Stimulated activated CD8-positive, alpha-beta memory T cell treated with anti-CD3 and anti-CD28 coated beads, Interleukin-12 subunit alpha, Interleukin-12 subunit beta, amount 100 ng/mL, for 1 hour (primary cell): ENCODE measurements at regions not wholly inside any gene's neighbourhood (a gene's known extent, or its start where the extent isn't known, plus 50 kb on each side); places are given as distances from the start of the nearest gene placed in this dataset.

ENCODE experiments used
- DNase-seq: peaks from one replicate; pipeline ENCODE4 v3.0.0-alpha.2; 2020; ENCODE audit warnings: low read depth

- DNase-seq = no peak
Measured at GRCh38 chr2:34387536-34387935, 788.4 kb upstream of the FAM98A start.

DNA sequence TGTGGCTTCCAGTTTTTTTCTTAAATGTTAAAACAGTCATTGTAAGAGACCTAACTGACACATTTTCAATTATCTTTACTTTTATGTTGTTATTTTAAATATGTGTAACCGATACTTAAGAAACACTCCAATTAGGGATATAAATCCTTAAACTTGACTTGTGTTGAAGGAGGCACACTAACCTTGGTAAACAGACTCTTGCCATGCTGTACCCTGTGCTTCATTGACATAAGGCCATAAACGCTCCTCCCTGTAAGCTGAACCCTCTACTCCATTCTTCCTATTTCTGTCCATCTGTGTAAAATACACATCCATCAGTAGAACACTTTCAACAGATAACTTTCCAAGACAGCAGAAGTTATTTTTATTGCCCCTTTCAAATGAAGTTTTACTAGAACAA, 780.5 kb upstream of the FAM98A start:
- DNase-seq = no peak

DNA sequence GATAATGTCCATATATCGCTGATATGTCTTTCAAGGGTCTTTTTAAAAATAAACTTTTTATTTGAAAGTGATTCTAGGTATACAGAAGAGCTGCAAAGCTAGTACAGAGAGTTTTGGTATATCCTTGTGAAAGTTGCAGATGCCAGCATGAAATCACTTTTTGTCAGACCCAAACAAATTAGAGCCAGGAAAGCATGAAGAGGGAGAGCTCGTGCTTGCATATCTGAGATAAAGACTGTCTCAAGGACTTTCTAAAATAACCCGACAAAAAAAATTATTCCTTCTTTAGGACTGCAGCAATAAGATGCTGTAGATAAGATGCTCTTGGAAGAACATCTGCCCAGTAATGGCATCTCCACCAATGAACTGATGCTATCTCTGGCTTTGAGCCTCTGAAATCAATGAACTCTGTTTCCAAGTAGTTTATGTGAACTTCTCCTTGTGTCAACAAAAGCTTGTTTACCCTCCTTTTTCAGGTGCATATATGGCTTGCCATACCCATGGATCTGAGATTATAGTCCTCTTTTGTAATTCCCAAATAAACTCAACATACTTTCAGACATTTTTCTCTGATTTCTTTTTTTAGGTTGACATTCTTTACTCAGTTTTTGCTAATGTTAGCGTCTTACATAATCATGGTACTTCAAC, 774.6 kb upstream of the FAM98A start:
- no peak for DNase-seq

GRCh38 chr2:34372967-34373366, 773.9 kb upstream of the FAM98A start:
- no peak for DNase-seq

GRCh38 chr2:34371711-34372110, 772.6 kb upstream of the FAM98A start:
- DNase-seq = no peak

GRCh38 chr2:34368304-34368703, 769.2 kb upstream of the FAM98A start:
- DNase-seq = no peak

DNA sequence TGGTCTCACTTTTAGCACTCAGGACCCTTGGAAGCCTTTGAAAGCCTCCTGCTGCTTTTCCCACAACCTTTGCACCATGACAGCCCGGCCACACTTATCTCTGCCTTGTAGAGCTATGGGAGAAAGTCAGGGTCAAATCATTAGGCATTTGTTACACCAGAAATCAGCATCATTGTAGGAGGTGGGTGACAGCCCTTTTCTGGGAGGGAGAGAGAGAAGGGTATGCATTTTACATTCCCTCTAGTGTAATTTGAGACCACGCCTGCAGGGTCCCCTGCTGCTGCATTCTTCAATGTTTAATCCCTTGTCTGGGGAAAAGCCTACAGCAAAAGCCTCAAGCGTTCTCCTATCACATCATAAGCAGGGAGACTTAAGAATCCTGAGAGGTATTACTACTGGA, 766.8 kb upstream of the FAM98A start:
- no peak for DNase-seq

DNA sequence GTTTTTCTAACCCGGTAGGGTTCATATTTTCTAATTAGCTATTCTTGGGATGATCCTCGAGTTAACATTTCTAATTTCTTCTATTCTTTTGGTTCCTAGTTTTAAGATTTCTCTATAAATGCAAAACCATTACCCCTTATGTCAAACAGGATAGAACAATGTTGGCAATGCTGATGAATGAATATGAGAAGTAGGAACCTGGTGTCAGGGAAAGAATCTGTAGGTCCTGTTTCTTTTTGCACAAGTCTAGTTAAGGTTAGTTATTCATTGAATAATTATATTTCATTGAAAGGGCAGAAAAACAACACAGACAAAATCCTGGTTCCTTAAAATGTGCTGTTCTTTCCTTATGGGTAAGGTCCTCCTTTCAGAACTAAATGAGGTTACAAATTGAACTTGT, 766.4 kb upstream of the FAM98A start:
- no peak for DNase-seq

DNA sequence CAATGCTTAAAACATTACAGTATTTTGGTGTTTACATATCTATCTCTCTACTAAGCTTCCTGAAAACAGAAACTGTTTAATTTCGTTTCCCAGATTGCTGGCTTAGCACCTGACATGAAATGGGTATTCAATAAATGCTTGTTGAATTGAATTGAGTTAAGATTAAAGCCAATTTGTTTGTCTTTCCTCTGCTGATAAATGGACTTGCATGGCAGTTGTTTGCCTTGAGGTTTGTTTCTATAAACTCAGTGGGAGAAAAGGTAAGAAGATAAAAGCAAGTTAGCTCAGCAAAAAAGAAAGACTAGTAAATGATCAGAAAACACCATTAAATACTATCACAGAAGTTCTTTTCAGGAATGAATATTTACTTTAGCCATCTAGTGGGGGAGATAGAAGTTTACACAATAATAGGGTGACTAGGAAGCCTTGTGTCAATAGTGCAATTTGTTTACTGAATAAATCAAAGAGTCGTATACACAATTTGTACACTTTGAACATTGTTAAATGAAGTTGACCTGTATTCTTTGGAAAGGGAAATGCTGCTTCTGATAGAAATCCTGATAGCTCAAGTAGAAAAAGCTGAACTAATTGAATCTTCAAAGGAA, 754.5 kb upstream of the FAM98A start:
- no peak for DNase-seq

DNA sequence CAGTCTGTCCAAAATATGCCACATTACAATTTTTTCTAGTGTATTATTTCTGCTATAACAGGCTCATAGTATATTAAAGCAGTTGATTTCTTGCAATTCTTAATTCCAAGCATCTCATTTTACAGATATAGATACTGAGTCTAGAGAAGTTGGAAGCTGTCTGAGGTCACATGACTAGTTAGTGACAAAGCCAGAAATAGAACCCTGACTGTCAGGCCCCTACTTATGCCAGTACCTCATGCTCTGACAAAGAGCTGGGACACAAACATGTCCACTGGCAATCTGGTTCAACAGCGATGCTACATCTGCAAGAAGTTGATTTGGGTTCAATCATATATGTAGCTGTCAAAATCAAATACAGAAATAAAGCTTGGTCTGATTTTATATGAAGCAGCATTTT, 750.4 kb upstream of the FAM98A start:
- no peak for DNase-seq

GRCh38 chr2:34345030-34345429, 745.9 kb upstream of the FAM98A start:
- DNase-seq = no peak

DNA sequence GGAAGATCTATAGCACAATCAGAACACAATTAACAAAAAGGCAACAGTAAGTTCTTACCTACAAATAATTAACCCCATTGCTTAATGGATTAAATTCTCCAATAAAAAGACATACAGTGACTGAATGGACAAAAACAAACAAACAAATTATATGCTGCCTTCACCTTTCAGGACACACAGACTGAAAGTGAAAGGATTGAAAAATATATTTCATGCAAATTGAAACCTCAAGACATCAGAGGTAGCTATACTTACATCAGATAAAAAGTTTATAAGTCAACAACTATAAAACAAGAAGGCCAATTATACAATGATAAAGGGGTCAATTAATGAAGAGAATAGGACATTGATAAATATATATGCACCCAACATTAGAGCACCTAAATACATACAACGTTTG, 741.2 kb upstream of the FAM98A start:
- no peak for DNase-seq

DNA sequence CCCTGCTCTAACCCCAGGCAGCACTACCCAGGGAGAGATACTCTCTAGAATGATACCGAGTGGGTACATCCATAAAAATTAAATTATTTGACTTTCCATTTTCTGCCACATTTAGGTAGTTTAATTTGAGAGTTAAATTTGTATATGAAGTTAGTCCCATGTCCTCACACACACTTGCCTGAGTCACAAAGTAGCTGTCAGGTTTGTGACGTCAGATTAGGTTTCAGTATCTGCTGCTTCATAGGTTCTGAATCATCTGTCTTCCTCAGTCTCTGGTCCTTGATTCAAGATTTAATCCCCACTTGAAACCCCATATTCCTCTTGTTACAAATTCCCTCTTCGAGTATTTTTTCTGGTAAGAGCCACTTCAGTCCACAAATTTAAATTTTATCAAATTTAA, 738.6 kb upstream of the FAM98A start:
- no peak for DNase-seq

DNA sequence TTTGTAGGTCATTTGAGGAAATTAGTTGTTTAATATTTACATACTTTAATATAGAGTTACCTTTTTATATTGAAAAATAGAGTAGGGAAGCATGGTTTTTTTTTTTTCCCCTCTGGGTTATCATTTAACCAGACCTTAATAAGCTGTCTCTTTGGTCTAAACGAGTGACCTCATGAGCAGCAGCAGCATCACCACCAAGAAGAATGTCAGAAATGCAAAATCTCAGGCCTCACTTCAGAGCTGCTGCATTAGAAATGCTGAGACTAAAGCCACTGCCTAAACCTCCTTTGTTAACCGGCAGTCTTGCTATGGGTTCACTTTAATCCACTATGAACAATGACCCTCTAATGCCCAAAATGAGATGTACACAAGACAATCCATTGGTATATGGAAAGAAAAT, 733.7 kb upstream of the FAM98A start:
- DNase-seq = no peak

DNA sequence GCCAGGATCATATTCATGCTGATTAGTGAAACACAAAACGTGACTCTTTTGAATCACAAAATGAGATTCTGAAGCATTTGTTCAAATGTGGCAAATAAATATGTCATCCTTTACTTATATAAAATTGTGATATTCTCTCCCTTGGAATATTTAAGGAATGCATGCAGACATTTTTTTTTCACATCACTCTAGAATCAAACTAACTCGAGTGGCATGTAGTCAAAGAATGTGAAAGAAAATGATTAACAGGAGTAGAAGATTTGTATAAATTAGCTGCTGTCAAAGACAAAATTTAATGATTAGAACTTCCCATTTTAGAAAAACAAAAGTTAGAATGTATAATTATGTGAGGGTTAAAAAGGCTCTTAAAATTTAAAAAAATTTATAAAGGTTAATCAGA, 721.0 kb upstream of the FAM98A start:
- DNase-seq = no peak

- DNase-seq = no peak
Measured at GRCh38 chr2:34317797-34318196, 718.7 kb upstream of the FAM98A start.

DNA sequence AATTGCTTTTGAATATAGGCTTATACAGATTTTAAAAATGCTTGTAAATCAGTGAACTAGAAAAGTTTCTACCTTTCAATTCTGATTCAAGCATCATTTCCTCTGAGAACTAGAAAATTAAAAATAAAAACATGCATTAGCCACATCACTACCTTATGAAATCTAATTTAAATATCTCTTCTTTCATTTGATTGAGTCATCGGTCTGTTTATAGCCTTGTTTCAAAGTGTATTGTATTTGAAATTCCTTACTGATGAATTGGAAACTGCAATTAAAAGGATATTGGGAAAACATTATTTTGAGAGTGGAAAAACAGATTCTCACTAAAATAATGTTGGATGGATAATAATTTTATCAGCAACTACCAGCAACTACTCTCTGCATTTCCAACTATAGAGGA, 717.7 kb upstream of the FAM98A start:
- DNase-seq = no peak

- no peak for DNase-seq
Measured at GRCh38 chr2:34311816-34312215, 712.7 kb upstream of the FAM98A start.

DNA sequence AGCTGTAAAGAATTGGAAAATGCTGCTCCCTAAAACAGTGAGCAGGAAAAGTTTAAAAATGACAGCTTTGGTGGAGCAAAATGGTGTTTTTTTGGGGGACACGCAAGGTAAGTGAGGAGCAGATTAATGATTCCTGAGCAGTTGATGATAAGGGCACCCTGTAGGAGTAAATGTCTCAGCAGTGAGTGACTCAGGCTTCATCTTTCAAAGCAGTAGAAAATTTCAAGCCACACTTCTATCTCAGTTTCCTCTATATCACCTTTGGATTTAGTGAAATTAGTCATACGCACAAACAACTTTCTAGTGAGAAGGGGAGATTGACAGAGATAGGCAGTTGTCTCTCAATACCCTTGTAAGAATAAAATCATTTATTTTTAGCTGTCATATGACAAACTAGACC, 709.0 kb upstream of the FAM98A start:
- no peak for DNase-seq

DNA sequence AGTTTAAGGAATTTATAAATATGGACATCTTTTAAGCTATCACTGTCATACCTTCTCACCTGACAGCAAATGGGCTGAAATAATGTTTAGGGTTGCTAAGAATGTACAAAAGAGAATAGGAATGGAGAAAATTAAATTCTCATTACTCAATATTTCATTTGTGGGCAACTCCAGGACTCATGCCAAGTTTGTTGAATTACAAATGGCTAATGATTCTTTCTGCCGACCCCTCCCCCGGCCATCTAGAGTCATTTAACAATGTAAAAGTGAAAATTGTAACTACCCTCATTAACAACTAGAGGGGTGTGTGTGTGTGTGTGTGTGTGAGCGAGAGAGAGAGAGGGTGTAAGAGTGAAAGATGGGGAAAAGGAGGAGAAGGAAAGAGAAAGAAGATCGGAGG, 708.5 kb upstream of the FAM98A start:
- no peak for DNase-seq

GRCh38 chr2:34306745-34307144, 707.6 kb upstream of the FAM98A start:
- DNase-seq = no peak

DNA sequence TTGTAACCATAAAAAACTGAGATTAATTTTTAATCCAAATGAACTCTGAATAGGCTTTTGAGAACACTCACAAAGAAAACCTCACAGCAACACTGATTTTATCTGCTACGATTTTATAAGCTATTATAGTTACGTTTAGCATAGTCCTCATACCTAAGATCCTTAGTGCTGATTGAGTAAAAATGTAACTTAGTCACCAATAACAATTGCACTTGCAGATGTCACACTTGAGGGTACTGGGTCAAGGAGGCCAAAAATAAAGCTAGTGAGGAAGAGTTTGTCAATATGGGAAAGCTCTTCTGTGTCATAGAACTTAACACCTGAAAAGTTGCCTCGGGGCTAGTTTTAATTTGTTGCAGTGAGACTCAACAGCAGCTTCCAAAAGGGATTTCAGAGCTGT, 706.5 kb upstream of the FAM98A start:
- DNase-seq = no peak

DNA sequence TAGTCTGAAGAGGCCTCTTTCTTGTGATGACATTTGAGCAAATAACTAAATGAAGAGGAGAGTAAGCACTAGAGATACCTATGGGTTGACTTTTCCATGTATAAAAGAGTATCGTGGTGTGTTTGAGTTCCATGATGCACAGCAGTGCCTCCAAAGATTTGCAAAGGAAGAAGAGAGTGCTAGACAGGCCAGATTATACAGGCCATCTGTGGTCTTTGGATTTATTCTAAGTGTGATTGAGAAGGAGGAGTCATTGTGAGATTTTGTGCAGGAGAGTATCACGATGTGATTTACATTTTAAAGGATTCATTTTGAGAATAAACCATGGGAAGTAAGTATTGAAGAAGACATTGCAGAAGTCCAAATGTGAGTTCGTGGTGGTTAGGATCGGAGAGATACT, 695.9 kb upstream of the FAM98A start:
- no peak for DNase-seq

DNA sequence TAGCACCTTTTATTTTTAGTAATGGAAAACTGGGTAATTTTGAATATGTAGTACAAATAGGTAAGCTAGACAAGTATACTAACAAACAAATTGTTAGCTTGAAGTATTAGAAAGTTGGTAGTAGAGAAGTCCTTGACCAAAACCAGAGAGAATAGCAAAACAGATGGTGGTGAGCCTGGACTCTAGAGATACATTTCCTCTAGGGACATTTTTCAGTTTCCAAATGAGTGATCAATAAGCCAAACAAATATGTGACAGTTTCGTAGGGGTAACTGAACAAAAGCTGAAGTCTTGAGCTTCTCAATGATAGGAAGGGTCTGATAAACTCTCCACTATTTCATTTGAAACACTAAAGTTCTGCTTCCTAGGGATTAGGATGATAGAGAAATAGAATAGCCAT, 692.0 kb upstream of the FAM98A start:
- no peak for DNase-seq
